HG03354 (cell line): ENCODE measurements at regions not wholly inside any gene's neighbourhood (a gene's known extent, or its start where the extent isn't known, plus 50 kb on each side); places are given as distances from the start of the nearest gene placed in this dataset.

Experiments used
- ATAC-seq: cut with Tn5 transposase; IDR thresholded peaks from one replicate; pipeline ENCODE4 v1.9.1; 2021; ENCODE audit warnings: mild to moderate bottlenecking; ENCODE audit not compliant: unreplicated experiment, poor library complexity, severe bottlenecking

DNA sequence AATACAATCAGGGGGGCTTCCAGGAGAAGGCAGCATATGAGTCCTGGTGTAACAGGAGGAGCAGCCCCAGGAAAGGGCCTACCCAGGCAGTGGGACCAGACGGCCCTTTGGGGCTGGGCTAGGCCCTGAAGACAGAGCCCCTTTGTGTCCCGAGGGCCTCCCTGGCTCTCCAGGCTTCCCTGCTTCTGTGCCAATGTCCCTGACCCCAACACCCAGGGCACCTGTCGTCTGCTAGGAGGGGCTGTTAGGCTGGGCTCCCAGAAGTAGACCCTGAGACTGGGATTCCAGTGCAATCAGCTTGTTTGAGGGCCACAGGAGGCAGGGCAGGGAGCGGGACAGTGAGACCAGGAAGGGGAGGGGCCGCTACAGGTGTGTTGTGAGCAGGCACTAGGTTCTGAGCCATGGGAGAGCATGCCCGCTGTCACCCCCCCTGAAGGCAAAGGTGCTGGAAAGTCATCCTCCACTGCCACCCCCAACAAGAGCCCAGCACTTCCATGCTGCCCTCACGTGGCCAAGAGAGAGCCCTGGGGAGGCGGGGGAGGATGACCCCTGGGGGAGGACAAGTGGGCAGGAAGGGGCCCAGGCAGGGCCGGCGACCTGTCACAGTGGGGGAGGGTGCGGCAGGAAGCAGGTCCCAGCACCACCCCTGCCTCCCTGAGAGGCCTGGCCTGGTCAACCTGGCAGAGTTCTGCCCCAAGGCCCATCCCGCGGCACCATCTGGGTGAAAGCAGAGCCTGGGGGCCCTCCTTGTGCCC, 64.8 kb downstream of the ADRA2C start:
- no peak for ATAC-seq

- ATAC-seq, result no peak
Observed at GRCh38 chr4:3831529-3832150, 65.5 kb downstream of the ADRA2C start.

GRCh38 chr4:3832536-3833220, 66.5 kb downstream of the ADRA2C start:
- ATAC-seq, result no peak

- ATAC-seq, result no peak
Observed at GRCh38 chr4:3833326-3833989, 67.3 kb downstream of the ADRA2C start.

DNA sequence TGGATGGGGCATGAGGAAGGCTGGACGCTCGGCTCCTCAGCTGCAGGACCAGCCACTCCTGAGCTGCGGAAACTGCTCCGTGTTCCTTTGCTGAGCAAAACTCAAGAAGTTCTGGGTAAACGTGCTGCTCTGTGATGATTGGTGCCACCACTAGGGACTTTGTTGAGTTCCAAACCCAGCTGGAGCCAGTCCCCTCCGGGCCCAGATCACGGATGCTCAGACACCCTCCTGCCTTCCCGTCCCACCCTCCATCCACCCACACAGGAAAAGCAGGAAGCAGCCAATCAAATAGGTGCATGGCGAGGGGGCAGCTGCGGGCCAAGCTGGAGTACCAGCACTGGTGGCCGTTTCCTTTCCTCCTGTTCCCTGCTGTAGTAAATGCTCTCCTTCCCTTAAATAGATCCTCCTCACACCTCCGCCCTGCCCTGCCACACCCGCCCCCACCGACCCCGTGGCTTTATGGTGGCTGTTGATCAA, 68.0 kb downstream of the ADRA2C start:
- ATAC-seq, result no peak

- no peak for ATAC-seq
Observed at GRCh38 chr4:3834663-3835521, 68.7 kb downstream of the ADRA2C start.

DNA sequence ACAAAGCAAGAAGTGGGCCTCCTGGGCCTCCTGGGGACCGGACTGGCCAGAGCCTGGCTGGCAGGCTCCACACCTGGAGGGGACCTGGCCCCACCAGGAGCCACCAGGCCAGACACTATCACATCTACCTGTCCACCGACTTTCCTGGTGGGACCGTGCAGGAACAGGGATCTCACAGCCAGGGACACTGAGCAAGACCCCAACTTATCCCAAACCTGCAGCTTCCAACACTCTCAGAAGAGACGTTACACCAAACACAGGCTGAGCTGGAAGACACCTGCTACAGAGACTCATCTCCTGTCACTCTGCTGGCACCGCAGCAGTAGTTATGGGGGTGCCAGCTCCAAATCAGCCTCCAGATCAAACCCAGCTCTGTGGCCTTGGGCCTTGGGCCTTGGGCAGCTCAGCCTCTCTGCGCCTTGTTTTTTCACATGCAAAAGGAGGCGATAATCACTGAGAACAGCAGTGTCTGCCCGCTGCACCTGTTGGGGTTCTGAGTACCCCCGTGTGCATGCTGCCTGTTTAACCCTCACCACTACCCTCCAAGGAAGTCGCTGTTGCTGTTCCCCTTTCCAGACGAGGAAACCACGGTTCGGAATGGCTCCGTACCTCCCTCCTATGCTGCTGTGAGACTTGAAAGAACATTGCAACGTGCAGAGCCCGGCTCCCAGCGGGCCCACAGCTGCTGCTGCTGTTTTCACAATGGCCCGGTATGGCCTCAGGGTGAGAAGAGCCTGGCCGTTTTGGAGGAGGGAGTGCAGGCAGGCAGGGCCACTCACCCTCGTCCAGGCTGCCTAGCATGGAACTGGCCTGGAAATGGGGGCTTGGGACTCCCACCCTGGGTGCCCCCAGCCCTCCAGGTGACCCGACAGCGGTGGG, 69.6 kb downstream of the ADRA2C start:
- no peak for ATAC-seq

- ATAC-seq, result no peak
Observed at GRCh38 chr4:3836406-3836755, 70.2 kb downstream of the ADRA2C start.

DNA sequence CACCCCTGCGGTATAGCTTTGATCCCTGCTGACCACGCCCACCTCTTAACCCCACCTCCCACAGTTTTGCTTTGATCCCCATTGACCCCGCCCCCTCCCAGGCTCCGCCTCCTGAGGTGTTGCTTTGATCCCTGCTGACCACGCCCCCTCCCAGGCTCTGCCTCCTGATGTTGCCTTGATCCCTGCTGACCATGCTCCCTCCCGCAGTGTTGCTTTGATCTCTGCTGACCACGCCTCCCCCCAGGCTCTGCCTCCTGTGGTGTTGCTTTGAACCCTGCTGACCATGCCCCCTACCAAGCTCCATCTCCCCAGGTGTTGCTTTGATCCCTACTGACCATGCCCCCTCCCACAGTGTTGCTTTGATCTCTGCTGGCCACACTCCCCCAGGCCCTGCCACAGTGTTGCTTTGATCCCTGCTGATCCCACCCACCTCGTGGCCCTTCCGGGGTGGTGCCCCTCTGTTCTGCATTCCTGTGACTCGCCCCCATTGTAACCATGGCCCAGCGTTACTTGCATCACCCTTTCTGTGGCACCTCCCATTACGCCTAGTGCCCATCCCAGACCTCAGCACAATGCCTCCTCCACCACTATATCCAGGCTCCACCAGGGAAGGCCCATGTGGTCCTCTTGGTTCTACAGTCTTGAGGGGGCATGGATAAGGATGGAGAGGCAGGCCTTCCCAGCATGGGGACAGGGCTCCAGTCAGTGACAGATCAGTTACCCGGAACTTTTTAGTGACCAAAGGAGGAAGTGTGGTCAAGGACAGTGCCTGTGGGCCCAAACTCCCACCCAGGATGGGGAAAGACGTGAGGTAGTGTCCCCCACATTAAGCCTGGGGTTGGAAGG, 70.8 kb downstream of the ADRA2C start:
- no peak for ATAC-seq

GRCh38 chr4:3838437-3839380, 72.5 kb downstream of the ADRA2C start:
- no peak for ATAC-seq

GRCh38 chr4:3845094-3845743, 79.0 kb downstream of the ADRA2C start:
- ATAC-seq, result no peak

DNA sequence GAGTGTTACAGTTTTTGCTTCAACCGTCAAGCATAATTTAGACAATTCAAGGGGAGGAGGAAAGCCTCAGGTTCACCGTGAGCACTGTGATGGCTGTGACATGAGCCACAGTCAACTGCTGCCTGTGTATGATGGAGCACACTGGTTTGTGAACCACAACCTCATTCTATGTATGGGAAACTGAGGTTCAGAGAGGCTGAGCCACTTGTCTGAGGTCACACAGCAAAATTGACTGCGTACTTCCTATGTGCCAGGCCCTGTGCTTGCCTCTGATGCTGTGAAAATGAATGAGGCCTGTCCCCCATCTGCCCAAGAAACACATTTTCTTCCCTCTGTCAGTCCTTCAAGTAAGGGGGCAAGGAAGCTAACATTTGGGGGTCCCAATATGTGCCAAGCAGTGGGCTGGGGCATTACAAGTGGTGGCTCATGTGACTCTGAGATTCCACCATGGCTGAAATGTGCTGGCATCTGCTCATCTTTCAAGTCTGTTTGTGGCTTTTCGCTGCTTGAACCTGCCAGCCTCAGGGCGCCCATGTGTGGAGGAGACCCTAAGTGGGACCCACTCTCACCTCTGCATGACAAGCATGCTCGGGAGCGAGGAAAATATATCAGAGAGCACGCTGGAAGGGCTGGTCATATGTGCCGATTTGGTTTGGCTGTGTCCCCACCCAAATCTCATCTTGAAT, 79.7 kb downstream of the ADRA2C start:
- no peak for ATAC-seq

DNA sequence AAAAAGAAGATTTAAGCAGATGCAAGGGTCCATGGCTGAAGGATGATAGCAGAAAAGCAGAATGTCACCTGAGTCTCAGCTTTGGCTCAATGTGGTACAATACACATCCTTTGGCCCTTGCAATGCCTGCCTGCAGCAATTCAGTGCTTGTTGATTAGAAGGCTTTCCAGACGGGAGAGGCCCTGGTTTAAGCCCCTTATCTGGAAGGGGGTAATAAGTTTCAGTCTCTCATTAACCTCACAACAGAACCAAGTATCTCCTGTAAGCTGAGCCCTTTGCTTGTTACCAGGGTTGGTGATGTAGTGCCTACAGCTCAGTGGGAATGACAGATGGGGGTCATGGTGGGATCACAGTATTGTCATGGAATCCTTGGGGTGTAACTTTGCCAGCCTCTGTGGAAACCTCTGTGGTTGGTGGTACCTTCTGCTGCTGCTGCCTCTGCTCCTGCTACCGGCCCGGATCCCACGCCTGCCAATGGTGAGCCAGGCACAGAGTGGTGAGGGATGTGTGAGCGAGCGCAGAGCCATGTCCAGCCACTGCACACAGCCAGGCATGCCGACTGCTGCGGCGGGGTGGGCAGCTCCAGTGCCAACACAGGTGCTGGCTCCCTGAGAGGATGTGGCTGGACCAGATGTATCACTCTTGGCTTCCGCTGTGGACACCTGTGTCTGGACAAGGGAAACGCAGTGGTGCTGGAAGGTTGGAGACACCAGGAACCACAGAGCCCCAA, 81.2 kb downstream of the ADRA2C start:
- ATAC-seq, result no peak

DNA sequence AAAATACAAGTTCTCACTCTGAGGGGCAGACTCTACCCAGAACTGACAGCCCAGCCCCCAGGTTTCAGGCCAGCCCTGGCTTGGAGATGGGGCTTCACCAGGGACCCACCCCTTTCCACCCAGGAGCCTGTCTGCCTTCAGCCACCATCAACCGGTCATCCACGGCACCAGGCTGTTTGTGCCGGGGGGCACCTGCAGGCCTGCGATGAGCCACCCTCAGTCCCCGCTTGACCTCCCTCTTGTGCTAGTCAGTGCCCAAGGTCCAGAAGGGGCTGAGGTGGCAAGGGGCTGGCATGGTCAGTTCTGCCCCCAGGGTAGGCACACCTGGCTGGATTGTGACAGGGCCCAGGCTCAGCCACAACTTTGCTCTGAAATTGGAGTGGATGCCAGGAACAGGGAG, 82.1 kb downstream of the ADRA2C start:
- ATAC-seq, result no peak

DNA sequence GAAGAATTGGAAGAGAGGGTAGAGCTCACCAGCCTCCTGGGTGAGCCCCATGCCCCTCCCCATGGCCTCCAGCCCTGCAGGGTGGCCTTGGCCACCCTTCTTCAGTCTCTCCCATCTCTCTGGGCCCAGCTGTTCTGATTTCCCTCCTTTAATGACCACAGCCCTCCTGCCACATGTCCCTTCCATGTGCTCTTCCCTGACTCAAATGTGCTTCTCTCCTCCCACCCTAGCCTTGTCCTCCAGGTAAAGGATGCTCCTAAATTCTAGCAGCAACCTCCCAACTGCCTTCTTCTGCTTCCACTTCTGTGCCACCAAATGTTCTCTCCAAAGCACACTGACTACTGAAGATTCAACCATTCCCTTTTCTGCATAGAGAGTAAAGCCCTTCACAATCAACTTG, 83.0 kb downstream of the ADRA2C start:
- ATAC-seq, result no peak
